PFSK-1 (cell line): ENCODE measurements at regions not wholly inside any gene's neighbourhood (a gene's known extent, or its start where the extent isn't known, plus 50 kb on each side); places are given as distances from the start of the nearest gene placed in this dataset.

Source experiments
- FOXP2 ChIP-seq: optimal IDR thresholded peaks from 2 replicates; pipeline ENCODE3; 2011; ENCODE audit warnings: borderline replicate concordance, control low read depth, inconsistent platforms; ENCODE audit not compliant: insufficient read depth; ENCODE audit errors: extremely low read length, extremely low read depth
- POLR2AphosphoS5 ChIP-seq: IDR thresholded peaks from 2 replicates; pipeline ENCODE4 v1.6.1; 2012; ENCODE audit warnings: low read depth, mild to moderate bottlenecking, control low read depth, low read length, moderate library complexity
- SIN3A ChIP-seq: IDR thresholded peaks from 2 replicates; pipeline ENCODE4 v1.6.1; 2012; ENCODE audit warnings: mild to moderate bottlenecking, low read length, moderate library complexity, borderline replicate concordance; ENCODE audit not compliant: insufficient read depth
- TAF1 ChIP-seq: IDR thresholded peaks from 2 replicates; pipeline ENCODE4 v1.6.1; 2012; ENCODE audit warnings: low read length, control low read depth, borderline replicate concordance; ENCODE audit not compliant: insufficient read depth
- TF ChIP-seq, protein P1 (sequence below), 2 experiments: IDR thresholded peaks; 2 replicates each; pipeline versions ENCODE4 v1.6.1 to v1.8.0; 2011 to 2012; ENCODE audit warnings: low read depth in 2 of 2, low read length in 2 of 2, control low read depth in 1 of 2, inconsistent platforms in 1 of 2, mild to moderate bottlenecking in 1 of 2, moderate library complexity in 1 of 2; ENCODE audit not compliant: insufficient read depth in 1 of 2

DNA sequence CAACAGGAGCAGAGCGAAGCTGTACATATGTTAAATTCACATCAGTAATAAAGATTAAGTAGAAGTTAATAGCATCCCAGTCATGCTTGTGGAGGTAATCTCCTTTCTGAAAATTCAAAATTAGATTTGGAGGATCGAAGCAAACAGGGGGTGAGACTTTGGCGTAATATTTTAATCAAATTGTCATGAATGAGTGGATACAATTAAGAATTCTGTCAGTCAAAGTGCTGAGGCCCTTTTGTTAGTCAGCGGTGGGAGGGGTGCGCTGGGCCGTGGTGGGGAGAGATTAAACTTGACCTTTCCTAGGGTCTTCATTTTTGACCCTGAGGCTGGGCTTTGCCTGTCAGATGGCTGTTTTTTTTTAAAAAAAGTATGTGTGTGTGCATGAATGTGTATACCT is 226.7 kb downstream of the VRK1 start:
- TF ChIP-seq, protein P1, sequence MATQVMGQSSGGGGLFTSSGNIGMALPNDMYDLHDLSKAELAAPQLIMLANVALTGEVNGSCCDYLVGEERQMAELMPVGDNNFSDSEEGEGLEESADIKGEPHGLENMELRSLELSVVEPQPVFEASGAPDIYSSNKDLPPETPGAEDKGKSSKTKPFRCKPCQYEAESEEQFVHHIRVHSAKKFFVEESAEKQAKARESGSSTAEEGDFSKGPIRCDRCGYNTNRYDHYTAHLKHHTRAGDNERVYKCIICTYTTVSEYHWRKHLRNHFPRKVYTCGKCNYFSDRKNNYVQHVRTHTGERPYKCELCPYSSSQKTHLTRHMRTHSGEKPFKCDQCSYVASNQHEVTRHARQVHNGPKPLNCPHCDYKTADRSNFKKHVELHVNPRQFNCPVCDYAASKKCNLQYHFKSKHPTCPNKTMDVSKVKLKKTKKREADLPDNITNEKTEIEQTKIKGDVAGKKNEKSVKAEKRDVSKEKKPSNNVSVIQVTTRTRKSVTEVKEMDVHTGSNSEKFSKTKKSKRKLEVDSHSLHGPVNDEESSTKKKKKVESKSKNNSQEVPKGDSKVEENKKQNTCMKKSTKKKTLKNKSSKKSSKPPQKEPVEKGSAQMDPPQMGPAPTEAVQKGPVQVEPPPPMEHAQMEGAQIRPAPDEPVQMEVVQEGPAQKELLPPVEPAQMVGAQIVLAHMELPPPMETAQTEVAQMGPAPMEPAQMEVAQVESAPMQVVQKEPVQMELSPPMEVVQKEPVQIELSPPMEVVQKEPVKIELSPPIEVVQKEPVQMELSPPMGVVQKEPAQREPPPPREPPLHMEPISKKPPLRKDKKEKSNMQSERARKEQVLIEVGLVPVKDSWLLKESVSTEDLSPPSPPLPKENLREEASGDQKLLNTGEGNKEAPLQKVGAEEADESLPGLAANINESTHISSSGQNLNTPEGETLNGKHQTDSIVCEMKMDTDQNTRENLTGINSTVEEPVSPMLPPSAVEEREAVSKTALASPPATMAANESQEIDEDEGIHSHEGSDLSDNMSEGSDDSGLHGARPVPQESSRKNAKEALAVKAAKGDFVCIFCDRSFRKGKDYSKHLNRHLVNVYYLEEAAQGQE (IDR thresholded peaks at IDR 0.05; ENCODE audit: insufficient read depth in 1 of 2, low read depth in 2 of 2, low read length in 2 of 2), result no peak
- TF ChIP-seq POLR2AphosphoS5 (no peak), SIN3A (no peak), TAF1 (no peak), FOXP2 (no peak)
